Vagina (tissue), 2 donors: ENCODE measurements at regions not wholly inside any gene's neighbourhood (a gene's known extent, or its start where the extent isn't known, plus 50 kb on each side); places are given as distances from the start of the nearest gene placed in this dataset.

Experiments used
- DNase-seq, 2 donors: peaks; one replicate each; pipeline ENCODE4 v3.0.0-alpha.2; 2017; ENCODE audit errors: extremely low spot score in 2 of 2
- H3K27ac ChIP-seq: fragments of 200-600 bp; sonication (generic); one replicate; pipeline ENCODE4 v1.5.1; 2019
- H3K27me3 ChIP-seq: fragments of 200-600 bp; sonication (generic); one replicate; pipeline ENCODE4 v1.5.1; 2019
- H3K36me3 ChIP-seq, 2 donors: fragments of 200-600 bp; sonication (generic); one replicate each; pipeline ENCODE4 v1.5.1; 2017 to 2019
- H3K4me1 ChIP-seq: fragments of 200-600 bp; sonication (generic); one replicate; pipeline ENCODE4 v1.5.1; 2019
- H3K4me3 ChIP-seq, 2 donors: fragments of 200-600 bp; sonication (generic); 1 replicate in 1 of 2; 2 replicates in 1 of 2; pipeline ENCODE4 v1.5.1; 2016 to 2019
- H3K9me3 ChIP-seq: fragments of 200-600 bp; sonication (generic); one replicate; pipeline ENCODE4 v1.5.1; 2019
- POLR2A ChIP-seq, 2 donors: fragments of 450-650 bp; IDR thresholded peaks; one replicate each; pipeline ENCODE4 v1.6.1; 2017; ENCODE audit warnings: antibody characterized with exemption in 2 of 2, mild to moderate bottlenecking in 2 of 2, moderate library complexity in 2 of 2
- POLR2AphosphoS5 ChIP-seq, 2 donors: sonication (generic); formaldehyde crosslinking; IDR thresholded peaks; one replicate each; pipeline ENCODE4 v1.9.0; 2017; ENCODE audit warnings: antibody characterized with exemption in 2 of 2, mild to moderate bottlenecking in 2 of 2, low read depth in 1 of 2; ENCODE audit not compliant: insufficient read depth in 1 of 2
- intact Hi-C: fragments of 100-400 bp; cut with DNase I; formaldehyde crosslinking; loops from one replicate; pipeline ENCODE4 v1.15.1; 2023
- TF ChIP-seq, protein P1 (sequence below), 3 experiments: fragments of 450-650 bp in 2 of 3; fragments of 200-600 bp in 1 of 3; sonication (generic) in 1 of 3; IDR thresholded peaks; one replicate each; pipeline ENCODE4 v1.5.1; 2017 to 2019; ENCODE audit warnings: antibody characterized with exemption in 3 of 3, mild to moderate bottlenecking in 2 of 3, moderate library complexity in 2 of 3

DNA sequence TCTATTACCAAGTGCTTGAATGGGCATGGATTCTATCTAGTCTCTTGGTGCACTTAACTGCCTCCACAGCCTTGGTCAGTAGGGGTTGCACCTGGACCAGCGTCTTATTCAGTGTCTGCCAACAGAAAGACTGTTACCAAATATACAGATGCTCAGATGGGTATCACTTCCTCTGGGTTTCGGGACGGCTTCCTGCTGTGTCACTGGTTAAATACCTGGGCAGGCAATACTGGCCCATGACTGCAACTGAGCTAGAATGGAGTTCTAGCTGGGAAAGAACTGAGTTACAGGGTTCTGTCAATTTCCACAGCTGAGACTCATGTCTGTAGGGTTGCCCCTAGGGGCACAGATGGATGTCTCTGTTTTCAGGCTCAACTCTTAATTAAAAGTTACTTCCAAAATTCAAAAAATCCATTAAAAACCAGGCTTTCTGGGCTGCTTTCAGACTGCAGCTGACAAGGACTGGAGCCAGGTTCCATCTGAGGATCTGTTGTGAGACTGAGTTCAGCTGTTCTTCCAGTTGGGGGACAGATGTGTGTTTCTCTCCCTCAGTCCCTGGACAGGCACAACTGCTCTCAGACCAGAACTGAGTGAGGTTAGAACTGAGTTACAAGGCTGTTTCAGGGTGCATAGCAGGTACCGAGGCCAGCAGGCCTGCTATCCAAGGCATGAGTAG lies 789.6 kb upstream of the SLC8A1 start:
- TF ChIP-seq, protein P1, sequence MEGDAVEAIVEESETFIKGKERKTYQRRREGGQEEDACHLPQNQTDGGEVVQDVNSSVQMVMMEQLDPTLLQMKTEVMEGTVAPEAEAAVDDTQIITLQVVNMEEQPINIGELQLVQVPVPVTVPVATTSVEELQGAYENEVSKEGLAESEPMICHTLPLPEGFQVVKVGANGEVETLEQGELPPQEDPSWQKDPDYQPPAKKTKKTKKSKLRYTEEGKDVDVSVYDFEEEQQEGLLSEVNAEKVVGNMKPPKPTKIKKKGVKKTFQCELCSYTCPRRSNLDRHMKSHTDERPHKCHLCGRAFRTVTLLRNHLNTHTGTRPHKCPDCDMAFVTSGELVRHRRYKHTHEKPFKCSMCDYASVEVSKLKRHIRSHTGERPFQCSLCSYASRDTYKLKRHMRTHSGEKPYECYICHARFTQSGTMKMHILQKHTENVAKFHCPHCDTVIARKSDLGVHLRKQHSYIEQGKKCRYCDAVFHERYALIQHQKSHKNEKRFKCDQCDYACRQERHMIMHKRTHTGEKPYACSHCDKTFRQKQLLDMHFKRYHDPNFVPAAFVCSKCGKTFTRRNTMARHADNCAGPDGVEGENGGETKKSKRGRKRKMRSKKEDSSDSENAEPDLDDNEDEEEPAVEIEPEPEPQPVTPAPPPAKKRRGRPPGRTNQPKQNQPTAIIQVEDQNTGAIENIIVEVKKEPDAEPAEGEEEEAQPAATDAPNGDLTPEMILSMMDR (IDR thresholded peaks at IDR 0.05), result no peak
- TF ChIP-seq POLR2AphosphoS5 (IDR thresholded peaks at IDR 0.05; ENCODE audit: insufficient read depth in 1 of 2, low read depth in 1 of 2) (no peak), POLR2A (IDR thresholded peaks at IDR 0.05) (no peak)
- Histone ChIP-seq H3K9me3 (no peaks in the 10 kb centered on the region), H3K27me3 (no peaks in the 10 kb centered on the region), H3K4me3 (no peak overlapping the region), H3K36me3 (no peaks in the 10 kb centered on the region), H3K27ac (no peak overlapping the region), H3K4me1 (no peaks in the 10 kb centered on the region)
- intact Hi-C loops, result no loop called here
- no peak for DNase-seq

DNA sequence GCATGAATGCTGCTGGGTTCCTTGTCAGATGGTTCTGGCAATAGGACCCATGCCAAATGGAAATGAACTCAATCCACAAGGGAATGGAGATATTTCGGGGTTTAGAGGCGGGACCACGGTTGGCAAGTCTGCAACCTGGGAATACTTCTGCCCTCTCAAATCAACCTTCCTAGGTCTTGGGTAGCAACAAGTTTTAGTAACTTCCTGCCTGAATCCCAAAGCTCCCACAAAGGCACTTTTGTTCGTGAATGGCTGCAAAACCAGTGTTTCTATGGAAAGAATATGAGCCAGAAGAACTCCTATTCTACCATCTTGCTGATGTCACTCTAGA lies 790.1 kb upstream of the SLC8A1 start:
- no peaks in the 10 kb centered on the region for H3K27me3 ChIP-seq
- no peak for DNase-seq
- H3K27ac ChIP-seq, result no peak overlapping the region
- intact Hi-C loops, result no loop called here
- no peak overlapping the region for H3K4me3 ChIP-seq
- H3K36me3 ChIP-seq, result no peaks in the 10 kb centered on the region
- no peaks in the 10 kb centered on the region for H3K4me1 ChIP-seq
- TF ChIP-seq POLR2A (IDR thresholded peaks at IDR 0.05) (no peak), POLR2AphosphoS5 (IDR thresholded peaks at IDR 0.05; ENCODE audit: insufficient read depth in 1 of 2, low read depth in 1 of 2) (no peak)
- TF ChIP-seq, protein P1 (IDR thresholded peaks at IDR 0.05), result no peak
- no peaks in the 10 kb centered on the region for H3K9me3 ChIP-seq

DNA sequence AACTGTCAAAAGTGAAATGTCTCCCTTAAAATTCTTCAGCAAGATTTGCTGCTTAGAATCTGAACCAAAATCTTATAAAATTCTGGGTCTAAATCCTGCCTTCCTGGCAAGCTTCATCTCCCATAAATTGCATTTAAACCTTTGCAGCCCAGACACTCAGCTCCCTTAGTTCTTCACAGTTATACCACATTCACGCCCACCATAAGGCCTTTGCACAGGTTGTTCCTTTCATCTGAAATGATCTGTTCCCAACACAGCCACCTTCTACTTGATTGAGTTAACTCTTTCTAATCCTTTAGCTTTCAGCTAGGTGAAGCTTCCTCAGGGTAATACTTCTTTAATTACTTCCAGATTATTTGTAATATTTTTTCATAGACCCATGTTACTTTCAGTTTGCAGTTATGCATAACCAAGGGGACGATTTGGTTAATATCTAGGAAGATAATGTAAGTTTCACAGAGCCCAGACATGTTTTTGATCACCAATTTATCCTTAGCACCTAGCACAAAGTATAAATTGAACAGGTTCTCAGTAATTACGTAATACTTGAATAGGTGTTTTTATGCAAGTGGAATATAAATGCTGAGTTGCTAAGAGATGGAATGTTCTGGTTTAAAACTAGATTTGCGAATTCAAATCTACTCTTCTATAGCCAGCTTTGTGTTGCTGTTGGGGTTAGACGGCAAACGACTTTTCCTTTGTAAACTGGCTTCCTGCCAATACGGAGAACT lies 779.7 kb upstream of the PKDCC start:
- DNase-seq, result no peak
- intact Hi-C loops, result no loop called here
- Histone ChIP-seq H3K36me3 (no peaks in the 10 kb centered on the region), H3K27me3 (no peaks in the 10 kb centered on the region), H3K9me3 (no peaks in the 10 kb centered on the region), H3K4me3 (no peak overlapping the region), H3K4me1 (no peaks in the 10 kb centered on the region), H3K27ac (no peak overlapping the region)
- TF ChIP-seq POLR2A (IDR thresholded peaks at IDR 0.05) (no peak), POLR2AphosphoS5 (IDR thresholded peaks at IDR 0.05; ENCODE audit: insufficient read depth in 1 of 2, low read depth in 1 of 2) (no peak)
- TF ChIP-seq, protein P1 (IDR thresholded peaks at IDR 0.05), result no peak

DNA sequence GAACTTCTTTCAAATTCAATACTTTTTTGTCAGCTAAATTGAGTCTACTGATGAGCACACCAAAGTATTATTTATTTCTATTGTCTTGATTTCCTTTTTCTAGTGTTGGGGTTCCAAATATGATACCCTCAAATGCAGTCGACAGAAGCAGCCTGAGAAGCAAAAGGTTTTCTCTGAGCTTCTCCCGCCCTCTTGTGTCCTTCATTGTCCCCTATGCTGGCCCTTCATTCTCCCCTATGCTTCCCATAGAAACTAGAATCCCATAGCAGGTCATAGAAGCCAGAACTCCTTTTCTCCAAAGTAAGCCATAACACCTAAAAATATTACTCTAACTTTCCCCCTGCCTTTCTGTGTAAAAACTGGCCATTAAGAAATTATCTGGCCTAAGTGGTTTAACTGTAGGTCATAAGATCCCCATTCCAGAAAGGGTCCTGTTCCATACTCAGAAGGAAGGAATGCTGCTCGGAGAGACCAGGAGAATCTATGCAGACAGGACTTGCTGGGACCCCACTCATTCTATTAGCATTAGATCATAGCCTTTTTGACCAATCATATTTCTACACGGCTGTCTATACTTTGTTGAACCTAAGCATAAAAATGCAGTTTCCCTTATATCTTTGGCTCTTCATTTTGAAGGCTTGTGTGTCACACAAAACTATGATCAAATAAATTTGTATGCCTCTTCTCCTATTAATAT lies 764.6 kb upstream of the PKDCC start:
- no peaks in the 10 kb centered on the region for H3K27me3 ChIP-seq
- H3K9me3 ChIP-seq, result no peaks in the 10 kb centered on the region
- TF ChIP-seq POLR2AphosphoS5 (IDR thresholded peaks at IDR 0.05; ENCODE audit: insufficient read depth in 1 of 2, low read depth in 1 of 2) (no peak), POLR2A (IDR thresholded peaks at IDR 0.05) (no peak)
- DNase-seq, result no peak
- no peak overlapping the region for H3K27ac ChIP-seq
- no peak overlapping the region for H3K4me3 ChIP-seq
- no peaks in the 10 kb centered on the region for H3K36me3 ChIP-seq
- intact Hi-C loops, result no loop called here
- no peaks in the 10 kb centered on the region for H3K4me1 ChIP-seq

DNA sequence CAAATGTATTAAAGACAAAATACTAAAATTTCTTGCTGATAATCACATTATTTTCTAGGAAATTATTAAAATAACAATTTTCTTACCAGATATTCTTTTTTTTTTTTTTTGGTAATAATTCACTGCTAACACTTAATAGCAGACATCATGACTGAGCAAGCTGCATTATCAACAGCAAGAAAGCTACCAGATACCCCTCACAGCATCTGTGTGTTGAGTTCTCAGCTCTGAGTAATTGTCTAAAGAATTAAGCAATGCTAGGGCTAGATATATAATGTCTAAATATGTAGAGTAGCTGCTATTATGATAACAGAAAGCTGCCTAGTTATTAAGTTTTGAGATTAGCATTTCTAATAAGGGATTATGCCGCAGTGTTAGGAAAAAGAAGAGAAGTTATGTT lies 754.3 kb upstream of the PKDCC start:
- Histone ChIP-seq H3K27ac (no peak overlapping the region), H3K9me3 (no peaks in the 10 kb centered on the region), H3K27me3 (no peaks in the 10 kb centered on the region), H3K4me3 (no peak overlapping the region), H3K4me1 (no peaks in the 10 kb centered on the region), H3K36me3 (no peaks in the 10 kb centered on the region)
- intact Hi-C loops, result no loop called here
- DNase-seq, result no peak
- no peak for TF ChIP-seq POLR2A (IDR thresholded peaks at IDR 0.05)
- no peak for TF ChIP-seq POLR2AphosphoS5 (IDR thresholded peaks at IDR 0.05; ENCODE audit: insufficient read depth in 1 of 2, low read depth in 1 of 2)
- TF ChIP-seq, protein P1 (IDR thresholded peaks at IDR 0.05), result no peak
